GM12892 (cell line): ENCODE measurements at regions not wholly inside any gene's neighbourhood (a gene's known extent, or its start where the extent isn't known, plus 50 kb on each side); places are given as distances from the start of the nearest gene placed in this dataset.

Experiments
- POLR2A ChIP-seq: IDR thresholded peaks from 2 replicates; pipeline ENCODE4 v1.6.1; 2011; ENCODE audit warnings: low read depth, low read length, control low read depth
- POLR2AphosphoS5 ChIP-seq: IDR thresholded peaks from 2 replicates; pipeline ENCODE4 v1.6.1; 2011; ENCODE audit warnings: low read depth, low read length, control low read depth

DNA sequence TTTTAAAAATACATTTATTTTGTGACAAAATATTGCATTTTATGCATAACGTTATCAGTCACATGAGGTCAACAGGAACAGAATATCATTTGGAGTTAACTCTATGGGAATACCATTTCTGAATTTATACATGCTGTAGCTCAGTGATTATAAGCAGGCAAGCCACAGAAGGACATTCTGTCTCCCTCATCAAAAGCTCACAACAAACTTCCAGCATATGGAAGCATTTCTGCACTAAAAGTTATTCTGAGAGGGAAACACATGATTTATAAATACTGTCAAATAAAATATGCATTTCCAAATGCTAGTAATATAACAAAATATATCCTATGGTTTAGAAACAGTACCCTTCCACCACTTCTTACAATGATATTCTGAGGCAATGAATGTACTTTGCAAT is 854.1 kb upstream of the B3GALT2 start:
- TF ChIP-seq POLR2A (no peak), POLR2AphosphoS5 (no peak)
